H9 (cell line): ENCODE measurements at regions not wholly inside any gene's neighbourhood (a gene's known extent, or its start where the extent isn't known, plus 50 kb on each side); places are given as distances from the start of the nearest gene placed in this dataset.

Experiments
- DNase-seq: peaks from one replicate; pipeline ENCODE4 v3.0.0-alpha.2; 2017
- H2AFZ ChIP-seq: one replicate; pipeline ENCODE4 v1.6.1; 2013; ENCODE audit warnings: mild to moderate bottlenecking, low read length, control low read depth, moderate library complexity
- H2AK5ac ChIP-seq: 2 replicates; pipeline ENCODE4 v1.6.1; 2013; ENCODE audit warnings: low read length, control low read depth, mixed read lengths; ENCODE audit not compliant: insufficient read length
- H2BK120ac ChIP-seq: one replicate; pipeline ENCODE4 v1.6.1; 2013; ENCODE audit warnings: low read depth, mild to moderate bottlenecking, low read length, control low read depth, inconsistent platforms; ENCODE audit not compliant: poor library complexity, severe bottlenecking
- H2BK12ac ChIP-seq: 2 replicates; pipeline ENCODE4 v1.6.1; 2013; ENCODE audit warnings: low read length, control low read depth, mixed read lengths, low read depth; ENCODE audit not compliant: insufficient read length
- H2BK15ac ChIP-seq: 2 replicates; pipeline ENCODE4 v1.6.1; 2013; ENCODE audit warnings: low read depth, low read length, control low read depth
- H2BK20ac ChIP-seq: one replicate; pipeline ENCODE4 v1.6.1; 2013; ENCODE audit warnings: low read depth, mild to moderate bottlenecking, low read length, control low read depth, inconsistent platforms; ENCODE audit not compliant: poor library complexity, severe bottlenecking
- H2BK5ac ChIP-seq: 2 replicates; pipeline ENCODE4 v1.6.1; 2013; ENCODE audit warnings: low read length, control low read depth, mixed read lengths; ENCODE audit not compliant: insufficient read length
- H3K14ac ChIP-seq: 2 replicates; pipeline ENCODE4 v1.6.1; 2013; ENCODE audit warnings: low read length, control low read depth; ENCODE audit not compliant: insufficient read depth
- H3K18ac ChIP-seq: 2 replicates; pipeline ENCODE4 v1.6.1; 2013; ENCODE audit warnings: low read depth, mild to moderate bottlenecking, mixed read lengths, low read length, control low read depth; ENCODE audit not compliant: insufficient read length
- H3K23ac ChIP-seq: 2 replicates; pipeline ENCODE4 v1.6.1; 2013; ENCODE audit warnings: low read length, control low read depth, mixed read lengths, low read depth; ENCODE audit not compliant: insufficient read length
- H3K23me2 ChIP-seq: 2 replicates; pipeline ENCODE4 v1.6.1; 2013; ENCODE audit warnings: low read depth, mild to moderate bottlenecking, mixed read lengths, low read length, control low read depth; ENCODE audit not compliant: insufficient read length, poor library complexity, severe bottlenecking
- H3K27ac ChIP-seq: 2 replicates; pipeline ENCODE4 v1.5.1; 2013; ENCODE audit warnings: low read length, control low read depth, mixed read lengths, low read depth; ENCODE audit not compliant: insufficient read length
- H3K27me3 ChIP-seq: 2 replicates; pipeline ENCODE4 v1.6.1; 2013; ENCODE audit warnings: low read length, control low read depth, inconsistent platforms; ENCODE audit not compliant: insufficient read depth
- H3K4ac ChIP-seq: 2 replicates; pipeline ENCODE4 v1.6.1; 2013; ENCODE audit warnings: low read depth, mild to moderate bottlenecking, control low read depth, inconsistent platforms, low read length, moderate library complexity
- H3K4me1 ChIP-seq: 2 replicates; pipeline ENCODE4 v1.6.1; 2013; ENCODE audit warnings: low read length, control low read depth, inconsistent platforms; ENCODE audit not compliant: insufficient read depth
- H3K4me2 ChIP-seq: 2 replicates; pipeline ENCODE4 v1.6.1; 2013; ENCODE audit warnings: low read length, control low read depth, mixed read lengths; ENCODE audit not compliant: insufficient read length, insufficient read depth
- H3K56ac ChIP-seq: 2 replicates; pipeline ENCODE4 v1.6.1; 2013; ENCODE audit warnings: low read depth, mild to moderate bottlenecking, mixed read lengths, low read length, control low read depth; ENCODE audit not compliant: insufficient read length
- H3K79me1 ChIP-seq: 2 replicates; pipeline ENCODE4 v1.6.1; 2013; ENCODE audit warnings: low read depth, mild to moderate bottlenecking, moderate library complexity, low read length, control low read depth, inconsistent platforms; ENCODE audit not compliant: insufficient read depth, poor library complexity, severe bottlenecking
- H3K79me2 ChIP-seq: 2 replicates; pipeline ENCODE4 v1.6.1; 2013; ENCODE audit warnings: low read length, control low read depth, inconsistent platforms; ENCODE audit not compliant: insufficient read depth
- H3K9ac ChIP-seq: 2 replicates; pipeline ENCODE4 v1.6.1; 2013; ENCODE audit warnings: low read length, control low read depth, mixed read lengths; ENCODE audit not compliant: insufficient read length; ENCODE audit errors: extremely low read depth
- H3K9me3 ChIP-seq: one replicate; pipeline ENCODE4 v1.6.1; 2013; ENCODE audit warnings: low read depth, low read length, inconsistent platforms; ENCODE audit not compliant: control insufficient read depth
- H3T11ph ChIP-seq: one replicate; pipeline ENCODE4 v1.6.1; 2013; ENCODE audit warnings: mild to moderate bottlenecking, low read length, control low read depth, inconsistent platforms
- H4K20me1 ChIP-seq: one replicate; pipeline ENCODE4 v1.6.1; 2013; ENCODE audit not compliant: control insufficient read depth, insufficient read length, insufficient read depth
- H4K5ac ChIP-seq: 2 replicates; pipeline ENCODE4 v1.6.1; 2013; ENCODE audit warnings: low read depth, mild to moderate bottlenecking, mixed read lengths, low read length, control low read depth; ENCODE audit not compliant: insufficient read length
- H4K8ac ChIP-seq: replicated peaks from 2 replicates; pipeline ENCODE4 v1.6.1; 2013; ENCODE audit warnings: low read length, control low read depth, mixed read lengths, low read depth; ENCODE audit not compliant: insufficient read length
- H4K91ac ChIP-seq: 2 replicates; pipeline ENCODE4 v1.6.1; 2013; ENCODE audit warnings: low read depth, mild to moderate bottlenecking, moderate library complexity, mixed read lengths, low read length, control low read depth; ENCODE audit not compliant: insufficient read length
- H3K27ac Mint-ChIP-seq, 3 experiments: 2 replicates in 2 of 3; 3 replicates in 1 of 3; pipeline ENCODE4 v1.8.0; 2020 to 2021; ENCODE audit warnings: mixed read lengths in 3 of 3, mild to moderate bottlenecking in 1 of 3, moderate library complexity in 1 of 3
- H3K27me3 Mint-ChIP-seq: 2 replicates; pipeline ENCODE4 v1.8.0; 2021; ENCODE audit warnings: low read depth, mild to moderate bottlenecking, moderate library complexity, mixed read lengths
- H3K36me3 Mint-ChIP-seq, 3 experiments: 2 replicates in 2 of 3; 3 replicates in 1 of 3; pipeline ENCODE4 v1.8.0; 2020 to 2021; ENCODE audit warnings: low read depth in 3 of 3, mixed read lengths in 3 of 3; ENCODE audit not compliant: insufficient read depth in 1 of 3
- H3K4me1 Mint-ChIP-seq, 2 experiments: 2 replicates each; pipeline ENCODE4 v1.8.0; 2020; ENCODE audit warnings: mixed read lengths in 2 of 2
- H3K4me3 Mint-ChIP-seq, 2 experiments: 2 replicates in 1 of 2; 3 replicates in 1 of 2; pipeline ENCODE4 v1.8.0; 2020 to 2021; ENCODE audit warnings: mild to moderate bottlenecking in 2 of 2, mixed read lengths in 2 of 2, moderate library complexity in 1 of 2
- H3K9me3 Mint-ChIP-seq, 2 experiments: 2 replicates in 1 of 2; 3 replicates in 1 of 2; pipeline ENCODE4 v1.8.0; 2020; ENCODE audit warnings: mild to moderate bottlenecking in 2 of 2, mixed read lengths in 2 of 2, moderate library complexity in 1 of 2
- WGBS: extraction: QIAGEN DNeasy Blood & Tissue Kit; methylation state at CpG from one replicate; pipeline ENCODE4 v1.1.7; 2013; ENCODE audit warnings: missing lambda C conversion rate, low lambda C conversion rate, mixed read lengths; ENCODE audit not compliant: insufficient read length; ENCODE audit errors: extremely low coverage; 5-methylcytosine and 5-hydroxymethylcytosine counted together
- TF ChIP-seq, protein P1 (sequence below): fragments of 200-600 bp; sonication (generic); conservative IDR thresholded peaks from 3 replicates; pipeline ENCODE4 v1.8.0; 2021; ENCODE audit warnings: antibody characterized with exemption, mild to moderate bottlenecking

DNA sequence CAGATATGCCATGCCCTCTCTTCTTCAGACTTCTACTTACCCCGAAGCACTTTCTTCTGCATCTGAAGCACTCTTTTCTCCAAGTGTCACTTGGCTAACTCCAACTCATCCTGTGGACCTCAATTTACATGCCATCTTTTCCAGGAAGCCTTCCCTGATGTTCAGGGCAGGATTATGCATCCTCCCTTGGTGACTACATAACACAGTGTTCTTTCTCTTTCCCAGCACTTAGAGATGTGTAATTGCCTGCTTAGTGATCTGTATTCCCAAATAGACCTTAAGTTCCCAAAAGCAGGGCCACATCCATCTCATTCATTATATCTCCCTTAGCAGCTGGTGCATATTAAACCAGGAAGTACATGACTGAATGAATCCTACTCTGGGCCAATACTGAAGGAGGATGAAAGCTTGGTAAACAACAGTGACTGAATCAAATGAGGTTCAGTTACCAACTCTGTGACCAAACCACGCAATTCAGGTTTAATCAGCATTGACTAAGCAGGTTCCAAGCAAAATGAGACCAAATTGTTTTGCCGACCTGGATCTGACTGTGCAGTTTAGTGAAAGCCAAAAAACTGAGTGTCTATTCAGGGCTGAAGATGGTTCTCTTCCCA is 121.4 kb upstream of the TCF21 start:
- no peaks in the 10 kb centered on the region for H3K23me2 ChIP-seq
- TF ChIP-seq, protein P1, sequence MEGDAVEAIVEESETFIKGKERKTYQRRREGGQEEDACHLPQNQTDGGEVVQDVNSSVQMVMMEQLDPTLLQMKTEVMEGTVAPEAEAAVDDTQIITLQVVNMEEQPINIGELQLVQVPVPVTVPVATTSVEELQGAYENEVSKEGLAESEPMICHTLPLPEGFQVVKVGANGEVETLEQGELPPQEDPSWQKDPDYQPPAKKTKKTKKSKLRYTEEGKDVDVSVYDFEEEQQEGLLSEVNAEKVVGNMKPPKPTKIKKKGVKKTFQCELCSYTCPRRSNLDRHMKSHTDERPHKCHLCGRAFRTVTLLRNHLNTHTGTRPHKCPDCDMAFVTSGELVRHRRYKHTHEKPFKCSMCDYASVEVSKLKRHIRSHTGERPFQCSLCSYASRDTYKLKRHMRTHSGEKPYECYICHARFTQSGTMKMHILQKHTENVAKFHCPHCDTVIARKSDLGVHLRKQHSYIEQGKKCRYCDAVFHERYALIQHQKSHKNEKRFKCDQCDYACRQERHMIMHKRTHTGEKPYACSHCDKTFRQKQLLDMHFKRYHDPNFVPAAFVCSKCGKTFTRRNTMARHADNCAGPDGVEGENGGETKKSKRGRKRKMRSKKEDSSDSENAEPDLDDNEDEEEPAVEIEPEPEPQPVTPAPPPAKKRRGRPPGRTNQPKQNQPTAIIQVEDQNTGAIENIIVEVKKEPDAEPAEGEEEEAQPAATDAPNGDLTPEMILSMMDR = no peak
- no peak overlapping the region for H3T11ph ChIP-seq
- H3K56ac ChIP-seq = no peak overlapping the region
- no peak overlapping the region for H2BK12ac ChIP-seq
- no peak overlapping the region for H2BK5ac ChIP-seq
- H2BK20ac ChIP-seq = no peak overlapping the region
- Mint-ChIP-seq H3K4me3 (no peak overlapping the region), H3K27me3 (no peaks in the 10 kb centered on the region), H3K9me3 (no peaks in the 10 kb centered on the region), H3K27ac (no peak overlapping the region), H3K36me3 (no peaks in the 10 kb centered on the region), H3K4me1 (peaks cover 9 to 12% of the 10 kb centered on the region in 2 experiments)
- no peak overlapping the region for H4K5ac ChIP-seq
- H3K4me2 ChIP-seq = no peak overlapping the region
- H2AFZ ChIP-seq = no peak overlapping the region
- no peak overlapping the region for H3K14ac ChIP-seq
- no peak overlapping the region for H3K23ac ChIP-seq
- no peaks in the 10 kb centered on the region for H3K27me3 ChIP-seq
- H3K18ac ChIP-seq = no peak overlapping the region
- no CpG with 5 or more reads among the region's 3 CpGs for WGBS
- no peak overlapping the region for H3K27ac ChIP-seq
- no peaks in the 10 kb centered on the region for H3K79me2 ChIP-seq
- H4K8ac ChIP-seq = no peak overlapping the region
- H4K20me1 ChIP-seq = no peaks in the 10 kb centered on the region
- no peaks in the 10 kb centered on the region for H3K79me1 ChIP-seq
- H3K9me3 ChIP-seq = no peaks in the 10 kb centered on the region
- no peak overlapping the region for H2BK120ac ChIP-seq
- H2BK15ac ChIP-seq = no peak overlapping the region
- no peak overlapping the region for H3K9ac ChIP-seq
- H2AK5ac ChIP-seq = no peak overlapping the region
- no peak overlapping the region for H4K91ac ChIP-seq
- H3K4me1 ChIP-seq = no peaks in the 10 kb centered on the region
- no peak for DNase-seq
- H3K4ac ChIP-seq = no peak overlapping the region
